ENCODE measurements at regions not wholly inside any gene's neighbourhood (a gene's known extent, or its start where the extent isn't known, plus 50 kb on each side); places are given as distances from the start of the nearest gene placed in this dataset.
A peak's percentile ranks its signal among the peaks of the same experiment; 100 is the strongest.

DNA sequence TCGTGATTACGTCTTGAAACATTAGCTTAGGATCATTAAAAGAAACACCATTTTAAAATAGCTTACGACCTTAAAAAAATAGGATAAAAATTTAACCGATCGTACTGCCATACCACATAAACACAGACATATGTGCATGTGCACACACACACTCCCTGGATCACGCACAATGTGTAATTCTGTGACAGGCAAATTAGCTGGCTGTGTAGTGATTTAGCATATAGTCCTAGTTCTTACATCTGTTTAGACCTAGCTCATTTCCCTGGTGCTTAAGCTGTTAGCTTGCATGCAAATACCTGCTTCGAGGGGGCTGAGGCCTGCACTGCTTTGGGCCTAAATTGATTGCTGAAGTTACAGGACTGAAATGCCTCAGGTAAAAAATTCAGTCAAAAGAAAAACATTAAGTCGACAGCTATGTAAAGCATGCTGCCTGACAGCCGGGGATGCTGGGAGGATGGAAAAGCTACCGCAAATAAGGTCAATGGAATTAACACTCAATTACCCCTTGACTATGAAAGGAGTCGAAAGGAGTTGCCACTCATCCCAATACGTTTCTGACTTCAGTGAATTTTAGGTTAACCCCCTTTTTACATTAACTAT is 267.1 kb upstream of the FZD8 start:
- H3K27ac ChIP-seq (ENCODE audit: insufficient read depth, low read length) = peak overlapping the region; percentile 29; the same call in 1 of the 2 replicates
- intact Hi-C loops (cut with micrococcal nuclease) = no loop called here
- 60% methylated on average over 1 of the region's 12 CpGs; no CpG with 5 or more reads in 1 of the 2 experiments for WGBS, 2 experiments (ENCODE audit: extremely low coverage in 2 of 2, insufficient read length in 1 of 2)
- BruUV-seq (replicated peaks) = no TSS peak
- H2BK120ac ChIP-seq (ENCODE audit: low read depth, low read length) = peak overlapping the region; percentile 55
- no peak overlapping the region for H2AK9ac ChIP-seq (replicated peaks; ENCODE audit: low read depth, low read length, poor library complexity)
- no peak overlapping the region for H3K4me3 ChIP-seq (ENCODE audit: insufficient read depth, low read depth, low read length)
- DNase-seq = no peak
- peak overlapping the region; percentile 90 for H2BK5ac ChIP-seq (ENCODE audit: low read depth, low read length, poor library complexity, severe bottlenecking)
- no peaks in the 10 kb centered on the region for H3K9me3 ChIP-seq (ENCODE audit: control insufficient read depth, insufficient read depth, low read length)
- ChIA-PET CTCF (interaction anchor here (0.5 to 1.5 kb wide), 2 partner anchors 269 to 339 kb away, joined by 3 to 4 read pairs; no protein-coding TSS in a partner anchor), POLR2A (ENCODE audit: unreplicated experiment) (no interaction called here)
- H3K18ac ChIP-seq (ENCODE audit: low read depth, low read length) = peak overlapping the region; percentile 91; the same call in 1 of the 2 replicates
- peak overlapping the region; percentile 56 to 57 for H4K8ac ChIP-seq (ENCODE audit: low read depth in 2 of 2, low read length in 2 of 2)
- peak overlapping the region; percentile 76; the same call in 1 of the 2 replicates for H3K23ac ChIP-seq (ENCODE audit: low read depth, low read length)
- peak overlapping the region; percentile 67 for H2BK15ac ChIP-seq (ENCODE audit: low read depth, low read length)
- H2AFZ ChIP-seq (replicated peaks; ENCODE audit: low read length, poor library complexity) = peak overlapping the region; percentile 25
- dilution Hi-C loops (cut with HindIII; ENCODE audit: low sequenced_read_pairs, unreplicated experiment) = no loop called here
- peaks cover 14% of the 10 kb centered on the region for H3K4me1 ChIP-seq (ENCODE audit: control insufficient read depth, insufficient read depth, low read length)
- peak overlapping the region; percentile 96 for H2AK5ac ChIP-seq (ENCODE audit: low read depth, low read length)
- H4K91ac ChIP-seq (ENCODE audit: insufficient read depth, low read depth, low read length) = peak overlapping the region; percentile 89
- peak overlapping the region; percentile 90 for H3K14ac ChIP-seq (replicated peaks; ENCODE audit: low read depth, low read length)
- H3K9me1 ChIP-seq (ENCODE audit: insufficient read depth, low read length) = peaks cover 5% of the 10 kb centered on the region
- no peaks in the 10 kb centered on the region for H3K79me1 ChIP-seq (ENCODE audit: low read depth in 1 of 2, low read length in 2 of 2)
- ATAC-seq (ENCODE audit: low read depth) = no peak
- H3K4me2 ChIP-seq (ENCODE audit: low read depth, low read length) = no peak overlapping the region
- peak overlapping the region; percentile 73 for H2BK20ac ChIP-seq (ENCODE audit: low read depth, low read length)
- in situ Hi-C loops (cut with MboI; ENCODE audit: low sequenced_read_pairs) = no loop called here
- no peak for TF ChIP-seq FOS (IDR thresholded peaks at IDR 0.05; ENCODE audit: low read depth, low read length)
- no peak for TF ChIP-seq RFX5 (IDR thresholded peaks at IDR 0.05; ENCODE audit: low read depth, low read length)
- no peak for TF ChIP-seq SMC3 (IDR thresholded peaks at IDR 0.05; ENCODE audit: low read depth, low read length)
- TF ChIP-seq, protein P1, sequence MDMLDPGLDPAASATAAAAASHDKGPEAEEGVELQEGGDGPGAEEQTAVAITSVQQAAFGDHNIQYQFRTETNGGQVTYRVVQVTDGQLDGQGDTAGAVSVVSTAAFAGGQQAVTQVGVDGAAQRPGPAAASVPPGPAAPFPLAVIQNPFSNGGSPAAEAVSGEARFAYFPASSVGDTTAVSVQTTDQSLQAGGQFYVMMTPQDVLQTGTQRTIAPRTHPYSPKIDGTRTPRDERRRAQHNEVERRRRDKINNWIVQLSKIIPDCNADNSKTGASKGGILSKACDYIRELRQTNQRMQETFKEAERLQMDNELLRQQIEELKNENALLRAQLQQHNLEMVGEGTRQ (IDR thresholded peaks at IDR 0.05; ENCODE audit: low read depth, low read length) = no peak
- TF ChIP-seq, protein P2, sequence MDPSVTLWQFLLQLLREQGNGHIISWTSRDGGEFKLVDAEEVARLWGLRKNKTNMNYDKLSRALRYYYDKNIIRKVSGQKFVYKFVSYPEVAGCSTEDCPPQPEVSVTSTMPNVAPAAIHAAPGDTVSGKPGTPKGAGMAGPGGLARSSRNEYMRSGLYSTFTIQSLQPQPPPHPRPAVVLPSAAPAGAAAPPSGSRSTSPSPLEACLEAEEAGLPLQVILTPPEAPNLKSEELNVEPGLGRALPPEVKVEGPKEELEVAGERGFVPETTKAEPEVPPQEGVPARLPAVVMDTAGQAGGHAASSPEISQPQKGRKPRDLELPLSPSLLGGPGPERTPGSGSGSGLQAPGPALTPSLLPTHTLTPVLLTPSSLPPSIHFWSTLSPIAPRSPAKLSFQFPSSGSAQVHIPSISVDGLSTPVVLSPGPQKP (IDR thresholded peaks at IDR 0.05; ENCODE audit: borderline replicate concordance, low read depth, low read length) = no peak
- TF ChIP-seq RAD21 (IDR thresholded peaks at IDR 0.05; ENCODE audit: low read length) = no peak
- no peak for TF ChIP-seq MXI1 (IDR thresholded peaks at IDR 0.05; ENCODE audit: borderline replicate concordance, low read depth, low read length)
- no peak for TF ChIP-seq CEBPB (IDR thresholded peaks at IDR 0.05; ENCODE audit: low read depth, low read length)
- no peak for TF ChIP-seq POLR2A (IDR thresholded peaks at IDR 0.05; ENCODE audit: low read depth, low read length)
- TF ChIP-seq CHD1 (IDR thresholded peaks at IDR 0.05; ENCODE audit: low read depth, low read length) = no peak
- TF ChIP-seq MAZ (IDR thresholded peaks at IDR 0.05; ENCODE audit: borderline replicate concordance, low read depth, low read length) = no peak
- H3K27me3 ChIP-seq (ENCODE audit: control insufficient read depth, insufficient read depth, low read length) = no peaks in the 10 kb centered on the region
- H4K20me1 ChIP-seq (ENCODE audit: insufficient read depth, low read length) = no peaks in the 10 kb centered on the region
- peak overlapping the region; percentile 73 for H3K4ac ChIP-seq (ENCODE audit: low read depth, low read length)
- no peaks in the 10 kb centered on the region for H3K36me3 ChIP-seq (ENCODE audit: control insufficient read depth, insufficient read depth, low read length)
- H4K5ac ChIP-seq (ENCODE audit: low read depth, low read length) = peak overlapping the region; percentile 35; the same call in 1 of the 2 replicates
- H3K56ac ChIP-seq (ENCODE audit: extremely low read depth, insufficient read depth, low read length) = 0 out of 2 replicates have a peak overlapping the region, but pooled peaks have one; percentile 36
- H3K9ac ChIP-seq (ENCODE audit: low read depth, low read length) = no peak overlapping the region

Measured in IMR-90 (cell line).